ENCODE measurements at regions not wholly inside any gene's neighbourhood (a gene's known extent, or its start where the extent isn't known, plus 50 kb on each side); places are given as distances from the start of the nearest gene placed in this dataset.

GRCh38 chr6:147765541-147765940 lies 257.1 kb downstream of the SAMD5 start:
- no peak for DNase-seq

GRCh38 chr6:147768969-147769368 lies 260.5 kb downstream of the SAMD5 start:
- no peak for DNase-seq

- DNase-seq = no peak
Observed at GRCh38 chr6:147769496-147770087, 261.1 kb downstream of the SAMD5 start.

- DNase-seq = no peak
Observed at GRCh38 chr6:147770221-147770620, 261.7 kb downstream of the SAMD5 start.

- no peak for DNase-seq
Observed at GRCh38 chr6:147772724-147773123, 264.2 kb downstream of the SAMD5 start.

- no peak for DNase-seq
Observed at GRCh38 chr6:147774856-147775255, 266.4 kb downstream of the SAMD5 start.

GRCh38 chr6:147776631-147777213 lies 268.2 kb downstream of the SAMD5 start:
- DNase-seq = no peak

GRCh38 chr6:147779624-147780023 lies 271.1 kb downstream of the SAMD5 start:
- DNase-seq = no peak

- no peak for DNase-seq
Observed at GRCh38 chr6:147782302-147782701, 273.8 kb downstream of the SAMD5 start.

GRCh38 chr6:147784371-147784770 lies 275.9 kb downstream of the SAMD5 start:
- no peak for DNase-seq

- DNase-seq = no peak
Observed at GRCh38 chr6:147787417-147787816, 278.9 kb downstream of the SAMD5 start.

- no peak for DNase-seq
Observed at GRCh38 chr6:147789430-147789947, 281.0 kb downstream of the SAMD5 start.

- no peak for DNase-seq
Observed at GRCh38 chr6:147793871-147794643, 285.6 kb downstream of the SAMD5 start.

- no peak for DNase-seq
Observed at GRCh38 chr6:147802459-147802858, 294.0 kb downstream of the SAMD5 start.

GRCh38 chr6:147805155-147805554 lies 296.7 kb downstream of the SAMD5 start:
- DNase-seq = no peak

- no peak for DNase-seq
Observed at GRCh38 chr6:147806697-147807096, 298.2 kb downstream of the SAMD5 start.

- no peak for DNase-seq
Observed at GRCh38 chr6:147808640-147809039, 300.1 kb downstream of the SAMD5 start.

- DNase-seq = no peak
Observed at GRCh38 chr6:147811913-147812629, 303.6 kb downstream of the SAMD5 start.

GRCh38 chr6:147817042-147817689 lies 308.7 kb downstream of the SAMD5 start:
- DNase-seq = no peak

- DNase-seq = no peak
Observed at GRCh38 chr6:147820520-147820919, 312.0 kb downstream of the SAMD5 start.

- DNase-seq = no peak
Observed at GRCh38 chr6:147821295-147821897, 312.9 kb downstream of the SAMD5 start.

- DNase-seq = no peak
Observed at GRCh38 chr6:147823936-147824335, 315.4 kb downstream of the SAMD5 start.
